ENCODE measurements at regions not wholly inside any gene's neighbourhood (a gene's known extent, or its start where the extent isn't known, plus 50 kb on each side); places are given as distances from the start of the nearest gene placed in this dataset.

DNA sequence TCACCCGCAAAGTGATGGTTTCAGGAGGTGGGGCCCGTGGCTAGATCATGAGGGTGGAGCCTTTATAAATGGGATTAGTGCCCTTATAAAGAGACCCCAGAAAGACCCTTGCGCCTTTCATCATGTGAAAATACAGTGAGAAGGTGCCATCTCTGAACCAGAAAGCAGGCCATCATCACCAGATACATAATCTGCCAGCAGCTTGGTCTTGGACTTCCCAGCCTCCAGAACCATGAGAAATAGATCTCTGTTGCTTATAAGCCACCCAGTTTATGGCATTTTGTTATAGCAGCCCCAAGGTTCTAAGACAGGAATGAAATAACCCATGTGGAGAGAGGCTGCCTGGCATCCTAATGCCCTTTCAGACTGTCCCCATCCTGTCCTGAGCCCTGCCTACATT, 127.8 kb upstream of the SMAD3 start:
- FAIRE-seq = no peak
- CTCF ChIA-PET (ENCODE audit: low intra/inter-chr PET ratio) = no interaction called here

GRCh38 chr15:66938114-66938830, 127.1 kb upstream of the SMAD3 start:
- peaks cover 0 to 14% of the 10 kb centered on the region in 2 experiments; a peak in 3 of 5 replicates for H3K27me3 ChIP-seq (ENCODE audit: control insufficient read depth in 2 of 2, insufficient read depth in 2 of 2, low read length in 2 of 2)
- BruUV-seq (replicated peaks) = no TSS peak
- H3K27ac ChIP-seq (ENCODE audit: extremely low read depth, low read depth, low read length) = no peak overlapping the region
- 10% methylated on average over 3 of the region's 3 CpGs for WGBS (ENCODE audit: insufficient coverage, low coverage, missing lambda C conversion rate)
- no peak overlapping the region for H2AFZ ChIP-seq (ENCODE audit: low read depth, low read length)
- CTCF ChIA-PET (ENCODE audit: low intra/inter-chr PET ratio) = no interaction called here
- H3K4me3 ChIP-seq = no peak overlapping the region
- POLR2A ChIA-PET = interaction anchor here (0.6 kb wide), 1 partner anchor 183 kb away, joined by 3 read pairs; no protein-coding TSS in a partner anchor
- in situ Hi-C loops (cut with MboI) = loop anchor here (10.0 kb wide), 1 partner anchor 897 kb away; no protein-coding TSS in a partner anchor
- no peaks in the 10 kb centered on the region for H4K20me1 ChIP-seq (replicated peaks; ENCODE audit: control insufficient read depth, insufficient read depth, low read length)
- no peak overlapping the region for H3K9ac ChIP-seq (ENCODE audit: insufficient read depth in 1 of 2, low read depth in 2 of 2, low read length in 2 of 2)
- H3K79me2 ChIP-seq (ENCODE audit: control insufficient read depth, insufficient read depth, low read length) = no peaks in the 10 kb centered on the region
- H3K36me3 ChIP-seq (ENCODE audit: control insufficient read depth, insufficient read depth, low read length) = no peaks in the 10 kb centered on the region
- DNase-seq (ENCODE audit: extremely low read depth in 1 of 4, low spot score in 3 of 4) (peak in 1 of 4 experiments; percentile 40), FAIRE-seq (peak; percentile 54), ATAC-seq (peak; percentile 79)
- peaks cover 0 to 10% of the 10 kb centered on the region in 2 experiments; a peak in 2 of 5 replicates for H3K4me1 ChIP-seq (replicated peaks in 1 of 2; ENCODE audit: control insufficient read depth in 2 of 2, insufficient read depth in 2 of 2, low read length in 2 of 2)
- intact Hi-C loops (cut with micrococcal nuclease) = no loop called here
- H3K9me1 ChIP-seq (ENCODE audit: control insufficient read depth, insufficient read depth, low read length) = no peaks in the 10 kb centered on the region
- no peaks in the 10 kb centered on the region for H3K9me3 ChIP-seq (replicated peaks; ENCODE audit: control insufficient read depth, insufficient read depth, low read depth, low read length)
- no peak overlapping the region for H3K4me2 ChIP-seq (ENCODE audit: insufficient read depth, low read length)
- TF ChIP-seq, protein P1, sequence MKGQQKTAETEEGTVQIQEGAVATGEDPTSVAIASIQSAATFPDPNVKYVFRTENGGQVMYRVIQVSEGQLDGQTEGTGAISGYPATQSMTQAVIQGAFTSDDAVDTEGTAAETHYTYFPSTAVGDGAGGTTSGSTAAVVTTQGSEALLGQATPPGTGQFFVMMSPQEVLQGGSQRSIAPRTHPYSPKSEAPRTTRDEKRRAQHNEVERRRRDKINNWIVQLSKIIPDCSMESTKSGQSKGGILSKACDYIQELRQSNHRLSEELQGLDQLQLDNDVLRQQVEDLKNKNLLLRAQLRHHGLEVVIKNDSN (CRISPR knock-in tag; IDR thresholded peaks at IDR 0.05) = peak; percentile 72
- TF ChIP-seq ATF7 (IDR thresholded peaks at IDR 0.05) (peak; percentile 64), ZNF143 (CRISPR knock-in tag; IDR thresholded peaks at IDR 0.05) (peak; percentile 72), RAD51 (IDR thresholded peaks at IDR 0.05; ENCODE audit: borderline replicate concordance, low read depth) (peak; percentile 75), MEF2D (tag; conservative IDR thresholded peaks at IDR 0.05; ENCODE audit: low read depth) (no peak), SIX5 (IDR thresholded peaks at IDR 0.05; ENCODE audit: borderline replicate concordance in 1 of 2, insufficient read depth in 1 of 2, low read depth in 1 of 2, low read length in 2 of 2) (peak in 1 of 2 experiments; percentile 36; a peak in 1 of 4 replicates), HCFC1 (IDR thresholded peaks at IDR 0.05; ENCODE audit: low read depth, low read length) (peak; percentile 78), RBM25 (IDR thresholded peaks at IDR 0.05; ENCODE audit: low read depth, low read length, severe bottlenecking) (peak; percentile 35), SPI1 (IDR thresholded peaks at IDR 0.05; ENCODE audit: borderline replicate concordance, low read depth, low read length) (peak; percentile 11; the same call in 1 of the 2 replicates), ELF1 (tag; IDR thresholded peaks at IDR 0.05) (peak; percentile 61), ZNF239 (CRISPR knock-in tag; IDR thresholded peaks at IDR 0.05) (peak; percentile 98), FOSL1 (tag; conservative IDR thresholded peaks at IDR 0.05) (0 out of 2 replicates have a peak, but pooled peaks have one; percentile 28), ZNF583 (CRISPR knock-in tag; IDR thresholded peaks at IDR 0.05) (no peak)

More for the DNA sequence above, 127.8 kb upstream of the SMAD3 start:
- no peaks in the 10 kb centered on the region for H3K79me2 ChIP-seq (ENCODE audit: control insufficient read depth, insufficient read depth, low read length)
- in situ Hi-C loops (cut with MboI) (loop anchor here (10.0 kb wide), 1 partner anchor 897 kb away; no protein-coding TSS in a partner anchor), intact Hi-C loops (cut with micrococcal nuclease) (loop anchor here (1.0 kb wide), 1 partner anchor 22 kb away; no protein-coding TSS in a partner anchor)
- H3K9me1 ChIP-seq (ENCODE audit: control insufficient read depth, insufficient read depth, low read length) = no peaks in the 10 kb centered on the region
- H4K20me1 ChIP-seq (replicated peaks; ENCODE audit: control insufficient read depth, insufficient read depth, low read length) = no peaks in the 10 kb centered on the region
- ATAC-seq = no peak
- POLR2A ChIA-PET = no interaction called here
- no peaks in the 10 kb centered on the region for H3K36me3 ChIP-seq (ENCODE audit: control insufficient read depth, insufficient read depth, low read length)
- 0 out of 2 replicates have a peak, but pooled peaks cover under 1% of the 10 kb centered on the region for H3K9me3 ChIP-seq (replicated peaks; ENCODE audit: control insufficient read depth, insufficient read depth, low read depth, low read length)
- peaks cover under 1 to 12% of the 10 kb centered on the region in 2 experiments; a peak in 4 of 5 replicates for H3K4me1 ChIP-seq (replicated peaks in 1 of 2; ENCODE audit: control insufficient read depth in 2 of 2, insufficient read depth in 2 of 2, low read length in 2 of 2)
- no TSS peak for BruUV-seq (replicated peaks)
- DNase-seq (ENCODE audit: extremely low read depth in 1 of 4, low spot score in 3 of 4) = no peak
- H3K4me2 ChIP-seq (ENCODE audit: insufficient read depth, low read length) = no peak overlapping the region
- H3K9ac ChIP-seq (ENCODE audit: insufficient read depth in 1 of 2, low read depth in 2 of 2, low read length in 2 of 2) = no peak overlapping the region
- no peak overlapping the region for H3K4me3 ChIP-seq
- peaks cover 0 to 11% of the 10 kb centered on the region in 2 experiments; a peak in 3 of 5 replicates for H3K27me3 ChIP-seq (ENCODE audit: control insufficient read depth in 2 of 2, insufficient read depth in 2 of 2, low read length in 2 of 2)
- no peak overlapping the region for H3K27ac ChIP-seq (ENCODE audit: extremely low read depth, low read depth, low read length)
- 60% methylated on average over 3 of the region's 3 CpGs for WGBS (ENCODE audit: insufficient coverage, low coverage, missing lambda C conversion rate)
- H2AFZ ChIP-seq (ENCODE audit: low read depth, low read length) = no peak overlapping the region
- no peak for TF ChIP-seq NFXL1 (CRISPR knock-in tag; IDR thresholded peaks at IDR 0.05)
- no peak for TF ChIP-seq LARP7 (IDR thresholded peaks at IDR 0.05)
